DMS53 treated with DMSO at 0.1 percent for 48 hours (cell line): ENCODE measurements at regions not wholly inside any gene's neighbourhood (a gene's known extent, or its start where the extent isn't known, plus 50 kb on each side); places are given as distances from the start of the nearest gene placed in this dataset.
"Not testable (repeated sequence)": the region's sequence is repeated elsewhere in the genome, so short reads cannot be mapped to it uniquely, and the experiment has no call there.

Experiments
- DNase-seq: peaks from one replicate; lab custom pipeline; 2025; ENCODE audit not compliant: unreplicated experiment; lab: John Stamatoyannopoulos, UW

DNA sequence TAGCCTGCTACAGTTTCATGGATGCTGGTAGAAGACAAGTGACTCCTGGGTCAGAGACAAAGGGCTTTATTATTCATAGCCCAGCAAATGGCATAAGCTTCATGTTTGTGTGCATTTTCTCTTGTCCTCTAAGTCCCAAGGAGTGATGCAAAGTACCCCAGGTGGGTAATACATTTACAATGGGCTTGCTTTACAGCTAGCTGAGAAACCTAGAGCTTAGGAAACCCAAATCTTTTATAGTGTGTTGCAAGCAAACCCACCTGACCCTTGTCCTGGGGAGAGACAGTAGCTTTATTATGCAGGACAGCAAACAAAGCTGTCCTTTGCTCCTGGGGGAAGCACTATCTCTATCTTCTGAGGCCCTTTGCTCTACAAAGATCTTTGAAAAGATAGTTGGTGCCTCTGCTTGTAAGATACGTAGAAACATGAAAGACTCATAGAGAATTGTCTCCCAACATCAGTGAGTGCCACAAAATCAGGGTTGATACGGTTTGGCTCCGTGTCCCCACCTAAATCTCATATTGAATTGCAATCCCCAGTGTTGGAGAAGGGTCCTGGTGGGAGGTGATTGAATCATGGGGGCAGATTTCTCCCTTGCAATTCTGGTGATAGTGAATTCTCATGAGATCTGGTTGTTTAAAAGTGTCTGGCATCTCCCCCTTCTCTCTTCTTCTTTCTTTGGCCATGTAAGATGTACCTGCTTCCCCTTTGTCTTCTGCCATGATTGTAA lies 315.8 kb upstream of the USP24 start:
- no peak for DNase-seq

DNA sequence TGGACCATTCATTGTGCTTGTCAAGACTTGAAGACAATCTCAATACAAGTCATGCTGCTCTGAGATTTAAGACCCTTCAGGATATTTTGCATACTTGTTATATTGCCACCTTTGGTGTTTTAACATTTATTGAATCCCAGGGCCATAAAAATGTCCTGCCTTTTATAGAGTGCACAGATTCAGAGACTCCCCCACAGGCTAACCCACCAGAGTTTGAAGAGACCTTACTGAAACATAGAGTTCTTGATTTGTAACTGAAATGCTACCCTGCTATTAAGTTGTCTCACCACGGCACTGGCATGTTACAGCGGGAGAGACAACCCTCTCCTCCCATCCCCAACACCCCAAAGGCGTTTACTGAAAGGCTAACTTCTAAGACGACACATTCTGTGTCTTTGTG lies 313.9 kb upstream of the USP24 start:
- no peak for DNase-seq

DNA sequence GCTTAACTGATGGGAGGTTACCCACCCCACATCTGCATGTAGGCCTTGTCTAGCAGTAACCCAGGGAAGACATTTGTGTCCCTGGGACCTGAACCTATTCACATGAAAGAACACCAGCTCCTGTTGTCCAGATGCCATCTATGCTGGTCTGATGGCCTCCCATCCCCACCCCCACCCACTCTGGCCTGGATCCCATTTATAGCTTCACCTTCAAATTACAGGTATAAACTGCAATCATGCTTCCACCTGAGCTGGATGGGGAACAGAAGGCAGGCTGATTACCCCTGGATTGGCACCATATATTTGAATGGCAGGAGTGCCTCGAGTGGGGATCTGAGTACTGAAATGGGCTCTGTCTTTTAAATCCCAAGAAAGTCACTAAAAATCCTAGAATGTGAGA lies 312.7 kb upstream of the USP24 start:
- no peak for DNase-seq

DNA sequence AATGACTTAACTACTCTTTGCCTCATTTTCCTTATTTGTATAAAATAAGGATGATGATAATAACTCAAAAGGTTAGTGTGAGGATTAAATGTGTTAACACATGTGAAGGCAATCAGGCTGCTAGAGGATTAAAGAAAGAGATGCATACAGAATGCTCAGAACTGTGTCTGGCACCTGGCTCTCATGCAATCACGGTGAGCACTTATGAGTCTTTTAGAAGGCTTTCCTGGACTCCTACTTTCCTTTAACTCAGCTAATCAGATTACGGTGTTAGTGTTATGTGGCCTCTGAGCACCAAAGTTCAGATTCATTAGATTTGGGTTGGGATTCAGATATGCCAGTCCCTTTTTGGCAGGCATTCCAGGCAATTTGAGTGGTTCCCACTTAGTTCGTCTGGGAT lies 311.6 kb upstream of the USP24 start:
- no peak for DNase-seq

DNA sequence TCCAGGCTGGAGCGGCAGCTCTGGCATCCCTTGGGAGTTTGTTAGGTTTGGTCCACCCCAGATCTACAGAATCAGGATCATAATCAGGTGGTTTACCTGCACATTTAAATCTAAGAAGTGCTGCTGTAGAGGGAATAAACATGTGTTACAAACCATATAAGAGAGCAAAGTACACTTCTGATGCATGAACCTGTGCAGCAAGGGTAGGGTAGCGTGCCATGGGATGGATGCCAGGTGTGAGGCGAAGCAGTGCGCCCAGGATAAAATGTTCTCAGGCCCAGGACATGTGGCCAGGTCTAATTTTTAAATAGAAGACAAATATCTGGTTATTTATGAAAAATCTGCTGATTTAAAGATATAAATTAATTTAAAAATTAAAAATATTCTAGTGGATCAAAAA lies 308.8 kb upstream of the USP24 start:
- DNase-seq, result no peak

DNA sequence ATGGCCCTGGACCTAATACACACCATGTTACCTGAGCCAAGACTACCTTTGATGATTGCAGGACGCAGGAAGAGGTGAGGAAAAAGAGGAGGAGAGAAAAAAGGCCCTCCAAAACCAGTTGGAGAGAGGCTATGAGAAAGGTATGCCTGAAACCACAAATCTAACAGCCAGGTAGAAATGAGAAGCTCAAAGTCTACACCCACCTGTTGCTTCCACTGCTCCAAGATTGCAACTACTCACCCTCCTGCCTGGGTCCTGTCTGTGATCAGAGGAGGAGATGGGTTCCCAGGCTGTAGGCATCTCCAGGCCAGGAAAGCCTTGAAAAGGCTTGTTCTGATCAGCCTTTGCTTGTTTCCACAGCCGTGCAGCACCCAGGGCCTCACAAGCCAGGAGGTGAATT lies 307.8 kb upstream of the USP24 start:
- DNase-seq, result no peak

DNA sequence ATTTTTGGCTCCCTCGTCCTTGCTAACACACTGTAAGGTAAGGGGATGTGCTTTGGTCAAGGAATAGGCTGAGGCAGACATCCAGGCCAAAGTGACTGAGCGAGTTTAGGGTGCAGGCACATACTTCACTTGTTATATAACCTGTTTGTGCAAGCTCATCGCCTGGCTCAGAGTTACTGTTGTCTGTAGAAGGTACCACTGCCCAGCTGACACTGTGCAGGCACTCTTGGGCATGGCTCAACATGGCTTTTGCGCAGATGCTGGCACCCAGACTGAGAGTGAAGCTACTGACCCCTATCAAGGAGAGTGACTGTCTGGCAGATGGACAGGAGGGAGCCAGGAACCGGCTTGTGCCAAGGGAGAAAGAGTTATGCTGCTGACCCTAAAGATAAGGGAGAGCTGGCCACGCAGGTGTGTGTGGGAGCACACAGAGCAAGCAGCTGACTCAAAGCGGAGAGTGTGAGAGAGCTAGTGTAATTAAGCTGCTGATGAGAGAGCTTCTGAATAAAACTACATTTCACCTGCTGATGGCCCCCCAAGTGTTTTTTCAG lies 307.3 kb upstream of the USP24 start:
- DNase-seq, result no peak

DNA sequence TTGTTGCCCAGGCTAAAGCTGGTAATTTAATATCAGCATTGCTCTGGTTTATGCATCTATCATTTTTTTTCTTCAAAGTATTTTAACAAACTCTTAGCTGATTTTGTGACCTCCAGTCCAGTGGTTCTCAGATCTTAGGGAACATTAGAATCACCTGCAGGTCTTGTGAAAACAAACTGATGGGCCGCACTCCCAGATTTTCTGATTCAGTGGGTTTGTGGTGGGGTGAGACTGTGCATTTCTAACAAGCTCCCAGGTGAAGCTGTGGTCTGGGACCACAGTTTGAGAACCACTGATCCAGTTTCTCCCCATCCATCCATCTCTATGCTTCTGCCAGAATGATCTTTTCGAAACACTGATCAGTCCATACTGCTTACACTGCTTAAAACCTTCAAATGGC lies 305.7 kb upstream of the USP24 start:
- no peak for DNase-seq

DNA sequence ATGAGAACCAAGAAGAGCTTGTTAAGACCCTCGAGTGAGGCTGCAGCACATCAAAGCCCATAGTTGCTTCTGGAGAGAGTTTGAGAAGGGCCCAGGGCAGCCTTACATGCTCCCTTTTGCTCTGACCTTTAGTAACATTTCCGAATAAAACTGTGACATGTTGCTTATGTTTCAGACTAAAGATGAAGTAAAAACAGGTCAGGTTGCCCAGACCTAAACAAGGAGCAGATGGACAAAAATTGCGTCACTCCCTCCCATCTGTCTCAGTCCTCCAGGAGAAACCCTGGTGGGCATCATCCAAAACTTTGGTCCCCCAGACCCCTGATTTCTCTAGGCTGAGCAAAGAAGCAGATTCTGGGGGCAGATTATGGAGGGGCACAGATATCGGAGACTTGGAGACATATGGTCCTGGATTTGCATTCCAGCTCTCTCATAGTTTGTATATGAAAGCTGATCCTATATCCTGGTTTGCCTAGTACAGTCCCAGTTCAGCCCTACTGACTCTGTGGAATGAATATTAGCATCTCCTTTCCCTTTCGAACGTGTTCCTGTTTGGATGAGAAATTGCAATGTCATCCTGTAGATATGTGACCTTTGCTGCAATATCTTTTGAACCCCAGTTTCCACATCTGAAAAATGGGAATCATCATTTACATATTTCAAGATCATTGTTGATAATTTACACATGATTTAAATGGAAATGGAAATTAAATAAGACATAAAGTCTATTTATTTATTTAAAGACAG lies 304.9 kb upstream of the USP24 start:
- DNase-seq, result no peak

DNA sequence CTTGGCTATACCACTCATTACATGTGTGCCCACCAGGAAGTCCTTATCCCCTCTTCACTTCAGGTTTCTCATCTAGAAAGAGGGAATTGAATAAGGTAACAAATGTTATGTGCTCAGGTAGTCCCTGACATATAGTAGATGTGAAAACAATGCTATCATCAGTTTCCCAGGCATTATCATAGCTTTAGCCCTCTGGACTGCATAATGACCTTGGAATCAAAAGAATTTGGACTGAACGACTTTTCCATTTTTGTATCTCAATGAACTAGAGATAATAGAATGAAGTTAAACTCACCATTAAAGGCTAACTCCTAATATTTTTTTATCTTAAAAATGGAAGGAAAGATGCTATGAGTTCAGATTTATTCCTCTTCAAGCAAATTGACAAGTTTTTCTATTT lies 304.1 kb upstream of the USP24 start:
- no peak for DNase-seq

DNA sequence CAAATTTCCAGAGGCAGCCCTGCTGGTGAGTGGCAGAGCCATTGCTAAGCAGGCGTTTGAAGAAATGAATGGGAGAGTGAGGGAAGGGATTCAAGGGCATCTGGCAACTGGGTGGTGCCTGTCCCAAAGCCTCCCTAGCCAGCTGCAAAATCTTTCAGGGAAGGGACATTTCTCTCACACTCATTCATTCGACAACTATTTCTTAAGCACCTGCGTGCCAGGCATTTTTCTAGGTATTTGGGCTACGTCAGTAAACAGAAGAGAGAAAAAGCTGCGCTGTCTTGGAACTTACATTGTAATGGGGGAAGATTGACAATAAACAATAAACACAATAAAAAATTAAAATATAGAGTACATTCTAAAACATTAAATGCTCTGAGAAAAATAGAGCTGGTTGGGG lies 301.9 kb upstream of the USP24 start:
- DNase-seq, result no peak

DNA sequence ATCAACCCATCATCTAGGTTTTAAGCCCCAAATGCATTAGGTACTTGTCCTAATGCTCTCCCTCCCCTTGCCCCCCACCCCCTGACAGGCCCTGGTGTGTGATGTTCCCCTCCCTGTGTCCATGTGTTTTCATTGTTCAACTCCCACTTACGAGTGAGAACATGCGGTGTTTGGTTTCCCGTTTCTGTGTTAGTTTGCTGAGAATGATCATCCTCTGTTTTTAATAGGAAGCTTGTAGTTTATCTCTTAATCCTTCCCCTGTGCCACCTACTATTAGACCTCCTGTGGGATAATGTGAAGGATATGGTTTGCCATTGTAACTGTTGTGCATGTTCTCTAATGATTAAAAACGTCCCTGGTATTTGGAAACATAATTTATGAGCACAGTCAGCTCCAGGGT lies 299.4 kb upstream of the USP24 start:
- not testable (repeated sequence) for DNase-seq

DNA sequence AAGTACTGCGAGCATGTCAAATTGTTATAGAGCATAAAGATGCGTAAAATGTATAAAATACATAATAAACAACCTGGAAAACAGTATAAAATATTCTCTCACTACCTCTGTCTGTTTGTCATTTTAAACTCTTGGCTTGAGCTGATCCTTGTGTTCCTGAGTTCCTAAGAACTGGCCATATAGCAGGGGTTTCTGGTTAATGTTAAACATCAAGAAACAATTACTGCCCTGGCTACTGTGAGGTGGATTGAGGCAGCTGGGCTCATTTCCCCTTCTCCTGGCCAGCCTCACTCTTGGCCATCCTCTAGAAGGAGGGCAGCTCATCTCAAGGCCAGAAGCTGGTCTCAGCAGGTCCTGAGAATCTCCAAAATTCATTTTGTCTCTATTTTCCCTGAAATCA lies 297.3 kb upstream of the USP24 start:
- no peak for DNase-seq

DNA sequence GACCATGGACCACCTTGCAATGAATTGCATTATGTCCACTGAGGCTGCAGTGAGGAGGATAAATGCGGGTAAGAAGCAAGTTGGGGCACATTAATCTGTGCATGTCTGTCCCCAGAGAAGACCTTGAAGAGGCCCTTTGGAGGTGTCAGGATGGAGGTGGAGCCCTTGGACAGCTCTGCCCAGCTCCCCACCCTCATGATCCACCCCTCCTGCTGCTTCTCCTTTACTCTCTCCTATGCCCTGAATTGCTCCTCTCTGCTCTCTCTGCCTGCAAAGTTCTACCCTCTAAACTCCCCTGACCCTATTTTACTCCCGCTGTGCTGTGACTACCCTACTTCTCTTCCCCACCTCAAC lies 292.4 kb upstream of the USP24 start:
- DNase-seq, result no peak

DNA sequence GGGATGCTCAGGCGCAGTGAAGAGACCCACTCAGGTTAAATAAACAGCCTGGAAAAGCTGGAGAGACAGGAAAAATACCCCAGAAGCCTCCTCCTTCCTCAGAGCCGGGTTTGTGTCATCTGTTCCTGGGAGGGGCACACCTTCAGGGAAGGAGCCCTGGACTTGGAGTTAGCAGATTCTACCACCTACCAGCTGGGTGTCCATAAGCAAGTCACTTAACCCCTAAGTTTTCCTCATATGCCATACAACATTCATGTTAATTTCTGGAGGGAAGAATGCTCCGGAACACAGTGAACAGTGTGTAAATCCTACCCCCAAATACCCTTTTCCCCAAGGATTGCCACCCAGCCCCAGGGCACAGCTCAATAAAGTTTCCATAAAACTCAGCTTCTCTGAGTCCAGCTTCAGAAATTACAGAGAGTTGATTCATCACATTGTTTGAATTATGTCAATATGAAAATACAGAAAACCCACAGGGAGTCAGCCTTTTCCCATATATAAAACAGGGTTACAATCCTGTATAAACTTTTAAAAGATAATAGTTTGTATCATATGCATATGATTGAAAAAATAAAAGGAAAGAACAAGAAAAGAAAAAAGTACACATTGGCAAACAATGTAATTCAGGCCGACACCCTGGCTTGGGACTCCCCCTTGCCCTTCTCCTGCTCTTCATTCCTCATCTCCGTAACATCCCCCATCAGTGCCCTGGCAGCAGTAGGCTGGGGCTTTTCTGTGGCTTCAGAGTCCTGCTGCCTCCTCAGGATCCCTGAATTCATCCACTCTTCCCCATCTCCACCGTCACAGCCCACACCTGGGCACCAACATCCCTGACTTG lies 291.8 kb upstream of the USP24 start:
- no peak for DNase-seq

DNA sequence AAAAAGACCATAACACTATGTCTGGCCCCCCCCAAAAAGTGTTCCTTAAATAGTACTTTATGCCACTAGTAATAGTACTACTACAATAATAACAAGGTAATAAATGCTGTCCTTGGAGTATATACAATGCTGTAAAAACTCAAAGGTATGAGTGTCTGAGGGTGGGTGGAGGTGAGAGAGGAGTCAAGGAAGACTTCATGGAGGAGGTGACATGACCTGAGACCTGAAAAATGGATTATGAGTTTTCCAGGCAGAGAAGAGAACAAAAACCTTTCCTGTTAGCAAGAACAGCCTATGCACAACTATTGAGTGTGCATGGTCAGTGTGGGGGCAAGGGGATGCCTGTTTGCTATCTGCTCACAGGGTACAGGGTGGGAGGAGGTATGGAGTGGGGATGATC lies 290.2 kb upstream of the USP24 start:
- DNase-seq, result no peak

DNA sequence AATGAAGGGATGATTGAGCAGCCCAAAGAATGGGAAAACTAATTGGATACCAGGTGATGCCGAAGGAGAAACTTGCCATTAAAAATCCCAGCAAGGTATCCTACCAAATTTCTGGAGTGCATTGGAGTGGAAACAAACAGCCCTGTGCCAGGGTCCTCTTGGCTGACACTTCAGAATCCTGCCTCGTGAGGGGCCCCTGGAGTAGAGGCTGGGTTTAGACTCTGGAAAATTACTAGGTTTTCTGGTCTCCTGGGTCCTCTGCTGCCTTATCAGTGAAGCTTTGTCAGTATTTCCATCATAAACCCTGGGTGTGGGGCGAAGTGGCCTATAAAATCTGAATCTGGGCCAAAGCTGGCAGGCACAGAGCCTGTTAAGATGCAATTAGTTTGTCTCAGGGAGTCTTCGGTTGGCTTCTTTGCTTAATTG lies 289.2 kb upstream of the USP24 start:
- no peak for DNase-seq

DNA sequence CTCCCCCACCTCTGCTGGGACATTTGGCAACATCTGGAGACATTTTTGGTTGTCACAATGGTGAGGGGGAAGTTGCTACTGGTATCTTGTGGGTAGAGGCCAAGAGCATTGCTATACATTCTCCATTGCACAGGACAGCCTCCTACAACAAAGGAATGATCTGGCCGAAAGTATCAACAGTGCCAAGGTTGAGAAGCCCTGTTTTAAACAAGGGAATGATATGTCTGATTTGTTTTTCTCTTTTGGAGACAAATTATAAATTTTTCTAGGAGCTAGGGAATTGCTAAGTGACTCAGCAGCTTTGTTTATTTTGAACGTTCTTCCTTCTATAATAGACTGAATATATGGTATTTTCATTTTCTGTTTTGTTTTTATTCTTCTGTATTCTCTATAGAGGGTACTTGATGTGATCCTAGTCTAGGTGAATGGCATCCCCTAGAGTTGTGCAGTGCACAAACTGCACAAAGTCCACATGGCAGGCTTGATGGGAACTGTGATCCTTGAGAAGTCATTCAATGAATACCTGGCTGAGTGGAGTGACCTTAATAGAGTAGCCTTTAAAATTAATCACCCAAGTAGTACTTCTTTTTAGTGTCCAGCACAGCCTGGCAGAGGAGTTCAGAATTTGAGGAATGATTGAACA lies 288.6 kb upstream of the USP24 start:
- DNase-seq, result no peak

DNA sequence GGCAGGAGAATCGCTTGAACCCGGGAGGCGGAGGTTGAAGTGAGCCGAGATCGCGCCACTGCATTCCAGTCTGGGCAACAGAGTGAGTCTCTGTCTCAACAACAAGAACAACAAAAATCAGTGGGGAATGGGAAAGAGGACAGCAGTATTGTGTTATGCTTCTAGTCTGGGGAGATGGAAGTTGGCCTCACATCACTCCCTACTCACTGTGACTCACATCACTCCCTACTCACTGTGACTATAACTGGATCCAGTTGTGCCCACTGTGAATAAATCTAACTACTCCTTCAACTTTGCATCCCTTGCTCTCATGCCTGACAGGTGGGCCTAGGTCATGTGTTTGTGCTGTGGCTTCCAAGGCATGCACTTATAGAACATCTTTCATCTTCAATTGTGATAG lies 285.4 kb upstream of the USP24 start:
- DNase-seq, result no peak

DNA sequence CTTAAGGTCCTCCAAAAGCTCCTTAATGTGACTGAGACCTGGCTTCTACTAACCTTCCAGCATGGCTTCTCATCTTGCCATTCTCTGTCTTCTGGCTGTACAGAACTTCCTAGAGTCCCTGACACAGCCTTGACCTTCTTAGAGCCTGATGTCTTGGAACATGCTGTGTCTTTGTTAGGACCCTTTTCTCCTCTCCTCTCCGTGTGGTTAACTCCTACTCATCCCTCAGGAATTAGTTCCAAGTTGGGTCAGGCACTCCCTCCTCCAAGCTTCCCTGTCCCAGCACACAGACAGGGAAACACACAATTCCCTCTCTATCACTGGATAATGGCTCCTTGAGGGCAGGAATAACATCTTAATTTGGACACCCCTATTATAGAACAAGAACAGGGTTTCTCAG lies 275.4 kb upstream of the USP24 start:
- DNase-seq, result no peak

DNA sequence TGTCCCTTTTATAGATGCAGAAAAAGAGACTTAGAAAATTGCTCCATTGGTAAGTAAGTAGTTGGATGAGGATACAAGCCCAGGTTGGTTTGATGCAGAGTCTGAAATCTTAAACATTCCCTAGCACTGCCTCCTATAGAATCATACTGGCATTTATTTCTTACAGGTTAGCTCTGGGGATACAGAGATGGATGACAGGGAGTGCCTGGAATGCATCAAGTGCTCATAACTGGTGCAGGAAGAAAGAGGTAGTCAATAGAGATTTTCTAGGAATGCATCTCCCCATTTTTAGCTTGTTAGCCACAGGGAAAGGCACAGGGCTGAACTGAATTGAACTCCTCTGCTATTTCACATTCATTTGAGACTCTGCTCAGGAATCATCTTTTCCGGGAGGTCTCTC lies 269.0 kb upstream of the USP24 start:
- no peak for DNase-seq
